ENCODE measurements at regions not wholly inside any gene's neighbourhood (a gene's known extent, or its start where the extent isn't known, plus 50 kb on each side); places are given as distances from the start of the nearest gene placed in this dataset.
"Not testable (repeated sequence)": the region's sequence is repeated elsewhere in the genome, so short reads cannot be mapped to it uniquely, and the experiment has no call there.

DNA sequence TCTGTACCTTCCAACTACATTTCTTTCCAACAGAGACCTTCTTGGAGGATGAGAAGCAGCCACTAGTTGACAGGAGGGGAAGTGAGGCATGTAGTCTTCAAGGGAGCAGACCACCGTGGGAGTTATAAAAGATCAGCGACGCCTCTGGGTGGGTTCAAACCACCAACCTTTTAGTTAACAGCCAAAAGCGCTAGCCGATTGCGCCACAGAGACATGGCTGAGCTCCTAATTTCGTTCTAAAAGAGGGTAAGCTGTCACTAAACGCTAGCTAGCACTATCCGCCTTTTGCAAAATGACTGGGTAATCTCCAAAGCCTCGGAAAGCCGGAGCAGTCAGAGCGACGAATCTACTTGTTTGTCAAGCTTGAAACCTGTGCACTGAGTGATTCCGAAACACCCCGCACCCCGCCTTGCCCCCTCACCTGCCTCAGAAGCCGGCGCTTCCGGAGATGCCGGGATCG lies 135.8 kb downstream of the FAM72B start:
- not testable (repeated sequence) for TF ChIP-seq CTCF (conservative IDR thresholded peaks at IDR 0.05; ENCODE audit: low read depth, low read length); EZH2 (IDR thresholded peaks at IDR 0.05; ENCODE audit: low read length, unreplicated experiment)

Data from PC-3 (cell line).